ENCODE measurements at regions not wholly inside any gene's neighbourhood (a gene's known extent, or its start where the extent isn't known, plus 50 kb on each side); places are given as distances from the start of the nearest gene placed in this dataset.

DNA sequence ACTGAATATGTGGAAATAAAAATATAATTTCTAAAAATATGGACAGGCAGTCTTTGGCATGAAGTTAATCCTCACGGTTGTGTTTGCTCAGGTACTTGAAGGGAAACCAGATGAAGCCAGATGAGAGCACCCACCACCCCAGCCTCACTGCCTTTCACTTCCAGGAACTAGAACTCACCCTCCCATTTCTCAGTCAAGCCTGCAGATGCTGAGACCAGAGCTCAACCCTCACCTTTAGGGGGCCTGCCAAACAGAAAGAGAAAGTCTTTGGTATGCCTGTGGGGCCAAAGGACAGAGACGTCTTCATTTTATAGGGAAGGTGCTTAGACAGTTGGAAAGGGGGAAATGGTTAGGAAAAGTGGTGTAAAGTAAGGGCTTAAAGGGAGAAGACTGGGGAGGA, 252.8 kb upstream of the PLET1 start:
- no peak for DNase-seq (ENCODE audit: low read depth in 3 of 3)

DNA sequence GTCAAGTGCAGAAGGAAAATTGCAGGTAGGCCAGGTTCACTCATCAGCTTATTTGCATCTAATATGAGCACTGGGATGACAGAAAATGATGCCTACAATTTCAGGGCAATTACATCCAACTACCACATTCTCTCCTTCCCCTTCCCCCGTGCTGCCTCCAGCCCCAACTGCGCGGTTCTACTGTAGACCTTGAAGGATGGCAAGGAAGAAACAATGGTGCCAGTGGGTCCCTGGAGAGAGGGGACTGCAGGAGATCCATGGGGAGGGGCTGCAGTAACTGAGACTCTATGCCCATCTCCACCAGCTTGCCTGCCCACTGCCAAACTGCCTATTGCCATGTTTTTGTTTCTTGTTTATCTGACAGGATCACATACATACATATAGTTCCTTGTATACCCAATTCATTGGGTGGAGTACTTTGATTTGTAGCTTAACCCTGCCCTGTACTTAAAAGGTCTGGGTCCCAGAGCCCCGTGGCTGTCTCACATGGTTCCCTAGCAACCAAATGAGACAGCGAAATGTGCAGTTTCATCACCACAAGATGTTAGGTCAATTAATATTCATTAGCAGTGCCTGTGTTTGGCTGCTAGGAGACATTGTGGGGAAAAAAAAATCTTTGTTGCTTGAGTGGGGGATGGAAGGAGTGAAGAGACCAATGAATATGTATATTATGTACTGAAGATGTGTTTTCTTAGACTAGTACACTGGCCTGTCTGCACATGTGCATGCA, 253.5 kb upstream of the PLET1 start:
- no peak for DNase-seq (ENCODE audit: low read depth in 3 of 3)

DNA sequence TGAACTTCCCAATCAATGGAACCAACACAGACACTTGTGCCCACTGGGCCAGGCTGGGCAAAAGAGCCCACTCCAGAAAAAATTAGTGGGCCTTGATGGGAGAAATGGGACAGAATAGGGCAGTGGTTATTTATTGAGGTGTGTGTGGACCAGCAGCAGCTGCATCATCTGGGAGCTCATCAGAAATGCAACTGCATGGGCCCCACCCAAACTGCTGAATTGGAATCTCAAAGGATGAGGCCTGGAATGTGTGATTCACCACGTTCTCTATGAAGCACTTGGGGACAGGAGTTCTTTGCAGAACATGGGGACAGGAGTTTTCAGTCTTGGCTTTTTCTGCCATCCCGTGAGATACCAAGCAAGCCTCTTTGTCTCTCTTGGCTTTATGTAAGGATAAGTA, 255.6 kb upstream of the PLET1 start:
- DNase-seq (ENCODE audit: low read depth in 3 of 3), result no peak

DNA sequence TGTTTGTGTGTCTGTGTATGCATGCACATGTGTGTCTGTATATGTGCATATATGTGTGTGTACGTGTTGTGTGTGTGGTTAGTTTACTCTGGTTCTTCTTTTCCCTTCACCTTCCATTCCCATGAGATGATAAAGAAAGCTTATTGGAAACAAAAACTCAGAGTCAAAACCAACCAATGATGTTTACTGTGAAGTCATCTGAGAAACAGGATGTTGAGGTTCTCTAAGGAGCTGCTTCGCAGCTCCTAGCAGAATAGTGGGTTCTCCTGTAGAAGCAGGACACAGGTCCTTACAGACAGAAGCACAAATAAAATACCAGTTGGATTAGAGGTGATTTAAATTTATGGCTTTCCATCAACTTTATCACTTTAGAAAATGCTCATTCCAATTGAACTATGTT, 256.1 kb upstream of the PLET1 start:
- DNase-seq (ENCODE audit: low read depth in 3 of 3), result no peak

DNA sequence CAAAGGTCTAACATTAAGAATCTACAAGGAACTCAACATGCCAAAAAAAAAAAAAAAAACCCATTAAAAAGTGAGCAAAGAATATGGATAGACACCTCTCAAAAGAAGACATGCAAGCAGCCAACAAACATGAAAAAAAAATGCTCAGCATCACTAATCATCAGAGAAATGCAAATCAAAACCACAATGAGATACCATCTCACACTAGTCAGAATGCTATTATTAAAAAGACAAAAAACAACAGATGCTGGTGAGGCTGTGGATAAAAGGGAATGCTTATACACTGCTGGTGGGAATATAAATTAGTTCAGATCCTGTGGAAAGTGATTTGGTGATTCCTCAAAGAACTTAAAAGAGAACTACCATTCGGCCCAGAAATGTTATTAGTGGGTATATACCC, 257.7 kb upstream of the PLET1 start:
- DNase-seq (ENCODE audit: low read depth in 3 of 3), result no peak

DNA sequence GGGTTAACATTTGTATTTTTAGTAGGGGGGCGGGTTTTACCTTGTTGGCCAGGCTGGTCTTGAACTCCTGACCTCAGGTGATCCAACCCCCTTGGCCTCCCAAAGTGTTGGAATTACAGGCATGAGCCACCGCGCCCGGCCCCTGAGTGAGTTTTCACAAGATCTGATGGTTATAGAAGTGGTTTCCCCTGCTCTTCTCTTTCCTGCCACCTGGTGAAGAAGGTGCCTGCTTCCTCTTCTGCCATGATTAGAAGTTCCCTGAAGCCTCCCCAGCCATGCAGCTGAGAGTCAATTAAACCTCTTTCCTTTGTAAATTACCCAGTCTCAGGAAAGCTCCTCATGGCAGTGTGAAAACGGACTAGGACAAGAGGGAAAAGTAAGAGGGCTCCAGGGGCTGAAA, 259.1 kb upstream of the PLET1 start:
- DNase-seq (ENCODE audit: low read depth in 3 of 3), result no peak

DNA sequence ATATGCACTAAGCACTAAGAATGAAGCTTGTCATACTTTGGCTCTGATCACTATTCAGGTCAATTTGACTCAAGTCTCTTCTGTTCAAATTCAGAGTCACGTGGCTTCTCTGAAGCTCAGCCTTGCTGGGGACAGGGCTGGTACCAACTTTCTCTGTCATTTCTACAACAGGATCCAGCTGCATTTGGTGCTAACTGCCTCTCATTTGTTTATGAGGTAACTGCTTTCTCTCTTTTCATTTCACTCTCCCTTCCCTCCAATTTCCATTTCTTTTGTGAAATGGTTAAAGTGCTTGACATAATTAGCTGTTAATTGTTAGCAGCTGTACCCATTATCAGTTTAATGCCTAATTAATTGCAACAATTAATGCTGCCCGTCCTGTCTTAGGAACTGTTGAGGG, 259.7 kb upstream of the PLET1 start:
- no peak for DNase-seq (ENCODE audit: low read depth in 3 of 3)

DNA sequence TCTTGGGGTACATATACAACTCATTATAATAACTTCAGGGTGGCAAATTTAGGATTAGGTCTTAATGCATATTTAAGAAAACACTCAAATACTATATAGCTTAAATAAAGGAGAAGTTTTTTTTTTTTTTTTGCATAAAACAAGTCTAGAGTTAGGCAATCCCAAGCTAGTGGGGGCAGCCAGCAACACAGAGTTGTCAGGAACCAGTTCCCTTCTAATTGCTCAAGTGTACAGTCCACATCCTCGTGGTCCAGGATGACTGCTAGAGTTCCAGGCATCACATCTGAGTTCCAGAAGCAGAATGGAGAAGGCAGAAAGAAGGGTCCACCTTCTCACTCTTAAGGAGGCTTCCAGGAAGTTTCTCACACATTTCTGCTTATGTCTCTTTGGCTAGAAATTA, 261.9 kb upstream of the PLET1 start:
- DNase-seq (ENCODE audit: low read depth in 3 of 3), result no peak

DNA sequence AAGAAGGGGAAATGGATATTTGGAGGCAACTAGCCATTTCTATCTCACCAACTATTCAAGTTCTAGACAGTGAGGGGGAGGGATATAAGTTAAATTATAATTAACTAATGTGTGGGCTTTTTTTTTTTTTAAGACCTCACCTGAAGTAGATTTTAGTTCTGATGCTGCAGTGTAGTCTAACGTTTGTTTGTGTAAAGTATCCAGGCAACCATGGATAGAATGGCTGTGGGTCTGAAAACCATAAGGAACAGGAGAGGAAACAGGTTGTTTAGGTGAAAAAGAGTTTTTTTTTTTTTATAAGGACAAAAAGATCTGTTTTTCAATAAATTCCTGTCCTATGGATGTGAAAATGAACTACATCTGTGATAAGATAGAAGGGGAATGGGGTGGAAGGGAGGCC, 262.4 kb upstream of the PLET1 start:
- no peak for DNase-seq (ENCODE audit: low read depth in 3 of 3)

DNA sequence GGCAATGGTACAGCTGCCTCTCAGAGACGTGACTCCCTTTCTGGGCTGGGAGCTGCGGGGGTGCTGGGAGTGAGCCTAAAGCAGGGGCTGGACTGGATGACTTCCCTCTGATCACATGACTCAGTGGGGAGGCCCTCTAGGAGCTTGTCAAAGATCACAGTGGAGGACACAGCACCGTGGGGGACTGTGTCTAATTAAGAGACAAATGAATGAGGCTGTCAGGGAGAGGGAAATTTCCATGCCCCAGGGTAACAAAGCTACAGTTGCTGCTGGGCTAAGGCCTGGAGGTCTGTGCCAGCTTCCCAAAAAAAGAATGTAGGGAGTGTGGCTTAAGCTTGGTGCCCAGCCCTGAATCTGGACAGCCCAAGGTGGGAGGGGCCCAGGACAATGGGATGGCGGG, 262.8 kb upstream of the PLET1 start:
- no peak for DNase-seq (ENCODE audit: low read depth in 3 of 3)

DNA sequence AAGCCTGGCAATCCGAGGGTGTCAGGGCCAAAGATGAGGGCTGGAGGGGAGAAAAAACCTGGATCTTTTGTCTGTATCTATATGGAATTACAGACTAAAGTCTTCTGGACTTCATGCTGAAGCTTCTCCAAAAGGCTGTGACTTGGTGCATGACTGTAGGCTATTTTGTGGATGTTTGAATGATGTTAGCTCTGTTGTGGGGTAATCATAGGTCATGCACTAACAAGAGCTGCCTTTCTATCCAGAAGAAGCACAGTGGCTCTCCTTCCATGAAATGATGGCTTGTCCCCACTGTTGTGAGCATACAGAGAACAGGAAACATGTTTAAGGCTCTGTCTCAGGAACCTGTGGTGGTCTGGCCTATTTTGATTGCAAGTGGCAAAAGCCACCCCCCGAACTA, 263.3 kb upstream of the PLET1 start:
- DNase-seq (ENCODE audit: low read depth in 3 of 3), result no peak

DNA sequence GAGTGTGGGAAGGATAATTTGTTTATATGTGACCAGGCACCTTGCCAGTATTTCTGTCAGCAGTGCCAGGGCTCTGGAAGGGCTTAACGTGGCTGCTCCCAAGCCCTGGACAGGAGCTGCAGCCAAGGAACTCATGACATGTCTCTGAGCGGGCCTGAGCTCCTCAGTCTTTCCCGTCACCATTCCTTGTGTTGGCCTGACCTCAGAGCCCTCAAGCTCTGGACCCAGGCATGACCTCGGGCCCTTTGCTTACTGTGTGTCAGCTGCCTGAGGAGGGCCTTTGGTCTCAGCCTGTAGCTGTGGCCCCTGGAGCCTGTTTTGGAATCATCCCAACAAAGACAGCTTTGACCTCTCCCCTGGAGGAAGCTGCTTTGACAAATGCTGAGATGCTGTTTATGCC, 264.1 kb upstream of the PLET1 start:
- no peak for DNase-seq (ENCODE audit: low read depth in 3 of 3)

DNA sequence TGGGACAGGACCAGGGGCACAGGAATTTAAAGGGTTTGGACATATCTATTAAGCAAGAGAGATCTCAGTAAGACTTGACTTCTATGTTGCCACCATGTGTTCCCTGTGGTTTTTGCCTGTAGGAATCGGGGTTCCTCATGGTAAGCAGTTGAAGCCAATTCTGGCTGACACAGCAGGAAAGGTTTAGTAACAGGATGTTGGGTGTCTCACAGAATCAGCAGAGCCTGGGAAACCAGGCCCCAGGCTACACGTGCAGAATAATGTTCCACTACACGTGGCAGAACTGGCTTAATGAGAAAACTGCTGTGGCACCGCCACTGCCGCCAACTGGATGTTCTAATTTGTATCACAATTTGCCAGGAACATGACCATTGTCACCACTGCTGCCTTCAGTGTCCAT, 264.6 kb upstream of the PLET1 start:
- DNase-seq (ENCODE audit: low read depth in 3 of 3), result peak in 1 of 3 experiments; percentile 5

DNA sequence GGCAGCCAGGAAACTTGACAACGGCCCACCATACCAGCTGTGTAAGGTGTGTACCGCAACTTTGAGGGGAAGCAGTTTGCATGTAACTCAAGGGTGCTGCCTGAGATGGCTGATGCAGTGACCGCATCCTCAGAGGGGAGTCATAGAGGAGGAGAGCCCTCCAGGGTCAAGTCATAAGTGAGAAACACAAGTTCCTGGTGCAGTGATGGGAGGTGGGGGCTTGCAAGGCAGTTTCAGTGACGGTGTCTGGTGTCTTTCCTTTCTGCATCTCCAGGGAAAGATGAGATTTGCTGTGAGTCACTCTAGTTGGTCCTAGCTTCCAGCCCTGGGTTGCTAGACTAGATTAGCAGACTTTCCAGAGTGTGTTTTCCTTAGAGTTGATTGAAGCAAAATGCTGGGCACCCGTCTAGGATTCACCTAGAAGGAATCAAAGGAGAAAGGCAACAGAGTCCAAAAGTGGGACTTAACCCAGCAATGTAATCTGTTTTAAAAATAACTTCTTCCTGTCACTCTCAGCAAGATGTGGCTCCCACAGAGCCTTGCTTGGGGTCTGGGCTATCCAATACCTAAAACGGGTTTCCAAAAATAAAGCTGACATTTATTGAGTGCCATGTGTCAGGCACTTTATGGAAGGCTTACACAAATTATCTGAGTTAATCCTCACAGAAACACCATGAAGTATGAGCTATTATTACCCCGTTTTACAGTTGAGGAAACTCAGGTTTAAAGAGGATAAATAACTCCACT, 265.4 kb upstream of the PLET1 start:
- no peak for DNase-seq (ENCODE audit: low read depth in 3 of 3)

DNA sequence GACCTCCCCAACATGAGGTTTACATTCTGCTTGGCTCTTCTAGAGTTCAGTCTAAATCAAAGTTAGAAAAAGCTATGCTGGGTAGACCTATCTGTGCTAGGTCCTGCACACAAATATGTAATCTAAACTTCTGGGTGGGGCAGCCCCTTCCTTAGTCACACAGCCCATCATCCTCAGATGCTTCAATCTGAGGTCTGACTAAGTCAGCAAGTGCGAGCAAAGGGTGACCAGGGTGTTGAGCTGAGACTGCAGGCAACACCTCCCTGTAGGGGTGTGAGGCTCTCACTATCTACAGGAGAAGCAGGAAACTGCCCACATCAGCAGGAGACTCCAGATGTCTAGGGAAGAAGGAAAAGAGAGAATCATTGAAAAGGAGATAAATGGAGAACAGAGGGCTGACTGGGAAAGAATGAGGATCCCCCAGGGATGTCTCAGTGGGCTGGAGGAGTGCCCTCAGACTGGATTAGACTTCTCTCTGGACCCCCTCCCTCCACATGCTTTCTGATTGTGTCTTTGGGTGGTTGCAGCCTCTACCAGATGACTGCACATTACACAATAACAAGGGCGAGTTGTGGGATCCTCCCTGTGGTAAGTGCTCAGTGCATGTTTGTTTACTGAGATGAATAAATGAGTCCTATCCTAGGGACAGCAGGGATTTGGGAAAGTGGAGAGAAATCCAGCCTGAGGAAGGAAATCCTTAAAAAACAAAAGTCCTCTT, 266.2 kb upstream of the PLET1 start:
- DNase-seq (ENCODE audit: low read depth in 3 of 3), result peak in 2 of 3 experiments; percentile 4 to 18

DNA sequence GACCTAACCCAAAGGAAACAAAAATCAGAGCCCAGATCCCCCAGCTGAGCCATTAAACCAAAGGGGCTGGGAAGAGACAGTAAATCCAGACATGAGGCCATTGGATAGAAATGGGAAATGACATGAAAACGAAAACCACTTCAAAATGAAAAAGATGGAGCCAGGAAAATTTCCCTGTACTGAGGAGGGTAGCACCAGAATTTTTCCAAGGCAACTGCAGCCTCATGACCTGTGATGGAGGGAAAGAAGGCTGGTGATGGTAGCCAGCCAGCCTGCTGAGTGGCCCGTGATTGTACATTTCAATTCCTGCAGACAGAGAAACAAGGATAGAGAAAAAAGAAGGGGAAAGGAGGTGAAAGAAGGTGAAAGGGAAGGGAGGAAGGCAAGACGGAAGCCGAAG, 268.4 kb upstream of the PLET1 start:
- DNase-seq (ENCODE audit: low read depth in 3 of 3), result no peak

DNA sequence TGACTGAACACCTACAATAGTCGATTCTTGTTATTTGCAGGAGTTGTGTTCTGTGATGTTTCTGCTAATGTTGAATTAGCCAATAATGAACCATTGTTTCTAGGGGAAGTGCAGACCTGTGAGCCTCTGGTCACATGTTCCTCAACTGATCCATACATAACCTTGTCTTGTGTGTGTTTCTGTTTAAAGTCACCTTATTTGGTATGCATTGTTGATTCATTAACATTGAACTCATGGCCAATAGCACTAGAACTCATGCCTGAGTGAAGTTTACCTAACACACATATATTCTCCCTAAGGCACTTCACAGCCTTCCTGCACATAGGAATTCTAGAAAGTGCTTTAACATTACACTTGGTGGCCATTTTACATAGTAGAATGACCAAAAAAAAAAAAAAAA, 271.8 kb upstream of the PLET1 start:
- DNase-seq (ENCODE audit: low read depth in 3 of 3), result no peak

DNA sequence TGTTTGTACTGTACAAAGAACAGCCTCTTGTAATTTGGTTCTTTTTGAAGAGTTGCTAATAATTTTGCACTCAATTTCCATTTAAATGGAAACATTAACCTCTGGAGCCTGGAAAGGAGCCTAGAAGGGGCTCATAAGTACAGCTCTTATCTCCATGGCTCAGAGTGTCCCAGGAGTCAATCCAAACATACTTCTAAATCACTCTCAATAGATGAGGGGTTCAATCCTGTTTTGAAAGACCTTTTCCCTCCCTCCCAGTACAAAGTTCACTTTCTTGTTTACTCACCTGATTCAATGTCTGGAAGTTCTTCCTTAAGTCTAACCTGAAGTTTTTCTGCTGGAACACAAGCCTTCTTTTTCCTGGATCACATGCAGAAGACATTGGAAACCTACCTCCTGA, 273.0 kb upstream of the PLET1 start:
- DNase-seq (ENCODE audit: low read depth in 3 of 3), result no peak

DNA sequence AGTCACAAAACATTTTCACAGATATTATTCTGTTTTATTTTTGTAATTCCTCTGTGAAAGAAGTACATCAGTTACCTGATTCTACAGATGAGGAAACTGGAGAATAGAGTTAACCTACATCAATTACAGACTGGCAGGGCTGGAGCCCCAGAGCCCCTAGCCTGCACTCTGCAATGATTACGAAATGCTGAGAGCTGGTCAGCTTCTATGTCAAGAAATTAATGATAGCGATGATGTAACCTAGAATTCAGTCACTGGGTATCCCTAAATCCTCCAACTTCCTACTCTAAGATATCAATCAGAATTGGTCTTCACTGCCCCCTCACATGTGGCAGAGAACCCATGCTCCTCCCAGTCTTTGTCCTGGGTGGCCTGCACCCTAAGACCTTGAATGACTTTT, 273.5 kb upstream of the PLET1 start:
- DNase-seq (ENCODE audit: low read depth in 3 of 3), result no peak

DNA sequence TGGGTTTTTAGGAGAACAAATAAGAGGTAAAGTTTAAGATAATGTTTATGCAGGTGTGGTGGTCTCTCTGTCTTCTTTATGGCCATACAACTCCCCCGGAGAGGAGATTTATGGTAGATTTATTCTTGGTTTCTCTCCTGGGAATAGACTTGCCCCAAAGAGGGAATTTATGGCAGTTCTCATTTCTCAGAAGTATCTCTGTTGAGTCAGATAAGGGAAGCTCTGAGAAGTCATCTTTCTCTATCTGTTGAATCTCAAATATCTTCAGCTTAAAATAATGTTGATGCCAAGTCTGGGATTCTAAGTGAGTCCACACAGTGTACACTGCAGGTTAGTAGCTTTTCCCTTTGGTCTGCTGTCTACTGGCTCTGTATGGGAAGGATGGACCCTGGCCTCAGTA, 276.4 kb upstream of the PLET1 start:
- DNase-seq (ENCODE audit: low read depth in 3 of 3), result no peak

DNA sequence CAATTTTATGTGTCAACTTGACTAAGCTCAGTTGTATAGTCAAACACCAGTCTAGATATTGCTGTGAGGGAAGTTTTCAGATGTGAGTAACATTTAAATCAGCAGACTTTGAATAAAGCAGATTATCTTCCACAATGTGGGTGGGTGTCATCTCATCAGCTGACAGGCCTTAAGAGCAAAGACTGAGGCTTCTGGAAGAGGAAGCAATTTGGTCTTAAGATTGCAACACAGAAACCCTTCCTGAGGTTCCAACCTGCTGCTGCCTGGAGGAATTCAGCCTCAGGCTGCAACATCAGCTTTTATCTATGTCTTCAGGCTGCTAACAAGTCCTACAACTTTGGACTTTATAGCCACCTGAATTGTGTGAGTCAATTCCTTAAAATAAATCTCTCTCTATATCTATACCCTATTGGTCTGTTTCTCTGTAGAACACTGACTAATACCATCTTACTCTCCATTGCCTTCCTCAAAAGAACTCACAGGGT, 277.2 kb upstream of the PLET1 start:
- DNase-seq (ENCODE audit: low read depth in 3 of 3), result no peak

DNA sequence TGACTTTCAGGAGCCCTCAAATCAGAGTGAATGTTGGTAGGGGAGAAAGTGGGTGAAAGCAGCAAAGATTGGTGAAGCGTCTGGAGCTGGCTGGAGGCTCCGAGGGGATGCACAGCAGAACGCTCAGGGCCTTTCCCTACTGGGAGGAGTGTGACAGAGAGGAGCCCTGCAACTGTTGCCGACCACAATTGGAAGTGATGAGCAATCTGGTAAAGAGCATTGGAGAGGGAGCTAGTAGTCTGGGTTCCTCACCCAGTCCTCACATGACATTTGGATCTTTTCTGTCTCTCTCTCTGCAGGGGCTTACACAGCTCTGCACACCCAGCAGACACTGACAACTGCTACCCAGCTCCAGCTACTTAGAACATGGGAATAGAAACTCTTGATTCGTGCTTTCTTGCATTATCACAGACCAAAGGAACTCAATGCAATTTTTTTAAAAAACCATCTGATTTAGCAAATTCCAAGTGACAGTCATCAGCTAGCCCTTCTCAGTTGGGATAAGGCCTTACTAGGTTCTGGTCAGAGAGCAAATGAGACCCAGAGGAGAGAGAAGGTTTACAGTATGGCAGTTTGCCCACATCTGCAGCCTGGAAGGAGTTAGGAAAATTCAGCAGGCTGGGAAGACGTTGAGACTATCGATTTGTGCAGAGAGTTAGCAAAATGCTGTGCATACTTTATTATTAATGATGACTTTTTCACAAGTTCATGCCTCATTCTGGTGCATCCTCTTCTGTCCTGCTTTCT, 278.0 kb upstream of the PLET1 start:
- DNase-seq (ENCODE audit: low read depth in 3 of 3), result no peak

All from stimulated activated CD4-positive, alpha-beta T cell treated with anti-CD3 and anti-CD28 coated beads, TNF-alpha, amount 100 ng/mL, for 24 hours (primary cell).